Right lobe of liver (tissue), 4 donors: ENCODE measurements at regions not wholly inside any gene's neighbourhood (a gene's known extent, or its start where the extent isn't known, plus 50 kb on each side); places are given as distances from the start of the nearest gene placed in this dataset.

ENCODE experiments used
- CTCF ChIP-seq, 4 donors: fragments of 200-600 bp in 3 of 4; fragments of 450-650 bp in 1 of 4; IDR thresholded peaks; one replicate each; pipeline versions ENCODE4 v1.5.1 to v1.8.0; 2016 to 2022; ENCODE audit warnings: antibody characterized with exemption in 4 of 4, mild to moderate bottlenecking in 2 of 4
- POLR2A ChIP-seq: fragments of 450-650 bp; IDR thresholded peaks from one replicate; pipeline ENCODE4 v1.6.1; 2017; ENCODE audit warnings: antibody characterized with exemption, mild to moderate bottlenecking
- donor health status: DM: no; HTN: no; CAD: no.
- donor health status: DM: no; HTN: no; CAD: no.
- donor health status: DM: no; HTN: yes; CAD: no.

GRCh38 chr22:49075150-49075549 lies 752.5 kb downstream of the BRD1 start:
- no peak for TF ChIP-seq CTCF (IDR thresholded peaks at IDR 0.05)
- TF ChIP-seq POLR2A: no peak
